RWPE2 (cell line): ENCODE measurements at regions not wholly inside any gene's neighbourhood (a gene's known extent, or its start where the extent isn't known, plus 50 kb on each side); places are given as distances from the start of the nearest gene placed in this dataset.

Experiments used
- ATAC-seq: fragments of 200-7000 bp; cut with Tn5 transposase; 3 replicates; pipeline ENCODE4 v1.9.1; 2021; ENCODE audit warnings: low read depth
- DNase-seq: peaks from one replicate; pipeline ENCODE4 v3.0.0-alpha.2; 2020; ENCODE audit warnings: low spot score
- H3K27ac ChIP-seq: fragments of 450-650 bp; 2 replicates; pipeline ENCODE4 v1.5.1; 2017; ENCODE audit warnings: mild to moderate bottlenecking; ENCODE audit not compliant: poor library complexity, severe bottlenecking
- H3K27me3 ChIP-seq: fragments of 250-450 bp; sonication (Bioruptor Pico); 2 replicates; pipeline ENCODE4 v1.5.1; 2021; ENCODE audit warnings: mild to moderate bottlenecking, moderate library complexity; ENCODE audit not compliant: insufficient read depth, poor library complexity, severe bottlenecking
- H3K36me3 ChIP-seq: fragments of 250-450 bp; sonication (Bioruptor Pico); 2 replicates; pipeline ENCODE4 v1.5.1; 2020; ENCODE audit warnings: low read depth, mild to moderate bottlenecking, moderate library complexity
- H3K4me1 ChIP-seq: fragments of 250-450 bp; sonication (Bioruptor Pico); 2 replicates; pipeline ENCODE4 v1.5.1; 2021; ENCODE audit warnings: mild to moderate bottlenecking, moderate library complexity; ENCODE audit not compliant: insufficient read depth, poor library complexity, severe bottlenecking
- H3K4me3 ChIP-seq: fragments of 250-450 bp; sonication (Bioruptor Pico); 2 replicates; pipeline ENCODE4 v1.5.1; 2021; ENCODE audit warnings: mild to moderate bottlenecking, moderate library complexity; ENCODE audit not compliant: severe bottlenecking
- H3K9me3 ChIP-seq: fragments of 250-450 bp; sonication (Bioruptor Pico); 2 replicates; pipeline ENCODE4 v1.5.1; 2021; ENCODE audit warnings: mild to moderate bottlenecking, moderate library complexity; ENCODE audit not compliant: severe bottlenecking
- CTCF ChIP-seq: fragments of 450-650 bp; IDR thresholded peaks from one replicate; pipeline ENCODE4 v1.5.1; 2017; ENCODE audit warnings: mild to moderate bottlenecking, moderate library complexity; ENCODE audit not compliant: poor library complexity, severe bottlenecking

GRCh38 chr2:150787353-150788093, 300.1 kb upstream of the RND3 start:
- ATAC-seq (no peak), DNase-seq (no peak)
- no peak for TF ChIP-seq CTCF
- H3K27ac ChIP-seq, result no peak overlapping the region
- no peak overlapping the region for H3K4me3 ChIP-seq
- H3K9me3 ChIP-seq, result peaks cover 6% of the 10 kb centered on the region
- no peaks in the 10 kb centered on the region for H3K27me3 ChIP-seq
- no peaks in the 10 kb centered on the region for H3K36me3 ChIP-seq
- no peaks in the 10 kb centered on the region for H3K4me1 ChIP-seq

GRCh38 chr2:150784389-150784788, 296.9 kb upstream of the RND3 start:
- Histone ChIP-seq H3K9me3 (no peaks in the 10 kb centered on the region), H3K27ac (no peak overlapping the region), H3K4me1 (no peaks in the 10 kb centered on the region), H3K4me3 (no peak overlapping the region), H3K36me3 (no peaks in the 10 kb centered on the region), H3K27me3 (no peaks in the 10 kb centered on the region)
- ATAC-seq (no peak), DNase-seq (no peak)
- TF ChIP-seq CTCF, result no peak

GRCh38 chr2:150783896-150784295, 296.4 kb upstream of the RND3 start:
- no peak for DNase-seq
- H3K4me3 ChIP-seq, result no peak overlapping the region
- TF ChIP-seq CTCF, result no peak
- no peaks in the 10 kb centered on the region for H3K36me3 ChIP-seq
- no peak for ATAC-seq
- no peak overlapping the region for H3K27ac ChIP-seq
- H3K9me3 ChIP-seq, result no peaks in the 10 kb centered on the region
- H3K4me1 ChIP-seq, result no peaks in the 10 kb centered on the region
- no peaks in the 10 kb centered on the region for H3K27me3 ChIP-seq

- Histone ChIP-seq H3K27me3 (no peaks in the 10 kb centered on the region), H3K9me3 (no peaks in the 10 kb centered on the region), H3K36me3 (no peaks in the 10 kb centered on the region), H3K4me1 (no peaks in the 10 kb centered on the region), H3K27ac (no peak overlapping the region), H3K4me3 (no peak overlapping the region)
- no peak for TF ChIP-seq CTCF
- DNase-seq (no peak), ATAC-seq (no peak)
Measured at GRCh38 chr2:150783015-150783414, 295.5 kb upstream of the RND3 start.

- H3K36me3 ChIP-seq, result no peaks in the 10 kb centered on the region
- H3K9me3 ChIP-seq, result no peaks in the 10 kb centered on the region
- H3K27ac ChIP-seq, result no peak overlapping the region
- H3K4me3 ChIP-seq, result no peak overlapping the region
- DNase-seq (no peak), ATAC-seq (no peak)
- no peaks in the 10 kb centered on the region for H3K27me3 ChIP-seq
- no peak for TF ChIP-seq CTCF
- no peaks in the 10 kb centered on the region for H3K4me1 ChIP-seq
Measured at GRCh38 chr2:150782613-150783012, 295.1 kb upstream of the RND3 start.
